ENCODE measurements at regions not wholly inside any gene's neighbourhood (a gene's known extent, or its start where the extent isn't known, plus 50 kb on each side); places are given as distances from the start of the nearest gene placed in this dataset.

GRCh38 chr18:71020342-71021029 lies 731.6 kb downstream of the SOCS6 start:
- Mint-ChIP-seq H3K27ac (no peak overlapping the region), H3K36me3 (no peaks in the 10 kb centered on the region), H3K9me3 (peaks cover 36% of the 10 kb centered on the region), H3K27me3 (ENCODE audit: low read depth) (no peaks in the 10 kb centered on the region), H3K4me3 (no peak overlapping the region), H3K4me1 (no peaks in the 10 kb centered on the region)
- TF ChIP-seq CTCF (IDR thresholded peaks at IDR 0.05; ENCODE audit: unreplicated experiment), result no peak
- no peak for DNase-seq (ENCODE audit: low spot score in 2 of 2, unreplicated experiment in 2 of 2)

GRCh38 chr18:71018816-71019215 lies 730.0 kb downstream of the SOCS6 start:
- Mint-ChIP-seq H3K27me3 (ENCODE audit: low read depth) (no peaks in the 10 kb centered on the region), H3K9me3 (peaks cover 36% of the 10 kb centered on the region), H3K4me1 (no peaks in the 10 kb centered on the region), H3K27ac (no peak overlapping the region), H3K36me3 (no peaks in the 10 kb centered on the region), H3K4me3 (no peak overlapping the region)
- no peak for DNase-seq (ENCODE audit: low spot score in 2 of 2, unreplicated experiment in 2 of 2)
- TF ChIP-seq CTCF (IDR thresholded peaks at IDR 0.05; ENCODE audit: unreplicated experiment), result no peak

GRCh38 chr18:71012789-71013188 lies 723.9 kb downstream of the SOCS6 start:
- Mint-ChIP-seq H3K9me3 (peaks cover 13% of the 10 kb centered on the region), H3K4me1 (no peaks in the 10 kb centered on the region), H3K4me3 (no peak overlapping the region), H3K36me3 (no peaks in the 10 kb centered on the region), H3K27ac (no peak overlapping the region), H3K27me3 (ENCODE audit: low read depth) (no peaks in the 10 kb centered on the region)
- TF ChIP-seq CTCF (IDR thresholded peaks at IDR 0.05; ENCODE audit: unreplicated experiment), result no peak
- no peak for DNase-seq (ENCODE audit: low spot score in 2 of 2, unreplicated experiment in 2 of 2)

- Mint-ChIP-seq H3K27me3 (ENCODE audit: low read depth) (no peaks in the 10 kb centered on the region), H3K27ac (no peak overlapping the region), H3K36me3 (no peaks in the 10 kb centered on the region), H3K4me3 (no peak overlapping the region), H3K4me1 (no peaks in the 10 kb centered on the region), H3K9me3 (peaks cover 4% of the 10 kb centered on the region)
- TF ChIP-seq CTCF (IDR thresholded peaks at IDR 0.05; ENCODE audit: unreplicated experiment), result no peak
- DNase-seq (ENCODE audit: low spot score in 2 of 2, unreplicated experiment in 2 of 2), result no peak
These were observed 722.5 kb downstream of the SOCS6 start for GRCh38 chr18:71011389-71011788.

- H3K9me3 Mint-ChIP-seq, result no peaks in the 10 kb centered on the region
- H3K36me3 Mint-ChIP-seq, result no peaks in the 10 kb centered on the region
- no peaks in the 10 kb centered on the region for H3K4me1 Mint-ChIP-seq
- no peak for TF ChIP-seq CTCF (IDR thresholded peaks at IDR 0.05; ENCODE audit: unreplicated experiment)
- no peak overlapping the region for H3K4me3 Mint-ChIP-seq
- H3K27me3 Mint-ChIP-seq (ENCODE audit: low read depth), result peaks cover 5% of the 10 kb centered on the region
- no peak overlapping the region for H3K27ac Mint-ChIP-seq
- no peak for DNase-seq (ENCODE audit: low spot score in 2 of 2, unreplicated experiment in 2 of 2)
These were observed 719.4 kb downstream of the SOCS6 start for GRCh38 chr18:71008257-71008656.

GRCh38 chr18:71001597-71001996 lies 712.8 kb downstream of the SOCS6 start:
- no peak overlapping the region for H3K4me3 Mint-ChIP-seq
- no peak overlapping the region for H3K27ac Mint-ChIP-seq
- no peak for TF ChIP-seq CTCF (IDR thresholded peaks at IDR 0.05; ENCODE audit: unreplicated experiment)
- DNase-seq (ENCODE audit: low spot score in 2 of 2, unreplicated experiment in 2 of 2), result no peak
- peaks cover 11% of the 10 kb centered on the region for H3K27me3 Mint-ChIP-seq (ENCODE audit: low read depth)
- H3K36me3 Mint-ChIP-seq, result no peaks in the 10 kb centered on the region
- H3K9me3 Mint-ChIP-seq, result peaks cover 3% of the 10 kb centered on the region
- H3K4me1 Mint-ChIP-seq, result peaks cover 9% of the 10 kb centered on the region
